ENCODE measurements at regions not wholly inside any gene's neighbourhood (a gene's known extent, or its start where the extent isn't known, plus 50 kb on each side); places are given as distances from the start of the nearest gene placed in this dataset.

DNA sequence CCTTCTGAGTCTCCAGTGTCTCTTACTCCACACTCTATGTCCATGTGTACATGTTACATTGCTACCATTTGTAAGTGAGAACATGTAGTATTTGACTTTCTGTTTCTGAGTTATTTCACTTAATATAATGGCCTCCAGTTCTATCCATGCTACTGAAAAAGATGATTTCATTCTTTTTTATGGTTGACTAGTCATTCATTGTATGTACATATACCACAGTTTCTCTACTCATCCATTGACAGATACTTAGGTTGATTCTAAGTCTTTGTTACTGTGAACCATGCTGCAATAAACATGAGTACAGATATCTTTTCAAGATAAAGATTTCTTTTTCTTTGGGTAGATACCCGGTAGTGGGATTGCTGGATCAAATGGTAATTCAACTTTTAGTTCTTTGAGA lies 107.1 kb upstream of the CHD1 start:
- TF ChIP-seq POLR2A (IDR thresholded peaks at IDR 0.05; ENCODE audit: low read length) = no peak
- no peak for TF ChIP-seq GATA1 (IDR thresholded peaks at IDR 0.05; ENCODE audit: low read depth, low read length)

Data from erythroblast (primary cell).